ENCODE measurements at regions not wholly inside any gene's neighbourhood (a gene's known extent, or its start where the extent isn't known, plus 50 kb on each side); places are given as distances from the start of the nearest gene placed in this dataset.

GRCh38 chr3:64295594-64295993 lies 70.3 kb upstream of the PRICKLE2 start:
- TF ChIP-seq CTCF (IDR thresholded peaks at IDR 0.05) = no peak
- no peak for TF ChIP-seq POLR2A (IDR thresholded peaks at IDR 0.05)
- no peak for TF ChIP-seq POLR2AphosphoS5 (IDR thresholded peaks at IDR 0.05)
